Mammary epithelial cell (primary cell): ENCODE measurements at regions not wholly inside any gene's neighbourhood (a gene's known extent, or its start where the extent isn't known, plus 50 kb on each side); places are given as distances from the start of the nearest gene placed in this dataset.

Source experiments
- CTCF ChIP-seq, 2 donors: IDR thresholded peaks in 1 of 2; conservative IDR thresholded peaks in 1 of 2; 2 replicates each; pipeline ENCODE4 v1.5.1; 2011 to 2012; ENCODE audit warnings: inconsistent platforms in 2 of 2, low read length in 2 of 2, mild to moderate bottlenecking in 2 of 2, control low read depth in 1 of 2, low read depth in 1 of 2; ENCODE audit not compliant: insufficient read depth in 1 of 2; ENCODE audit errors: extremely low read depth in 1 of 2
- EZH2 ChIP-seq: IDR thresholded peaks from 2 replicates; pipeline ENCODE4 v1.6.1; 2012; ENCODE audit warnings: low read length, inconsistent platforms, borderline replicate concordance

GRCh38 chr2:62284471-62284870 lies 88.6 kb downstream of the B3GNT2 start:
- no peak for TF ChIP-seq CTCF (conservative IDR thresholded peaks at IDR 0.05 in 1 of 2, IDR thresholded peaks at IDR 0.05 in 1 of 2; ENCODE audit: extremely low read depth in 1 of 2, insufficient read depth in 1 of 2, low read depth in 1 of 2, low read length in 2 of 2)
- TF ChIP-seq EZH2 = no peak
